ENCODE measurements at regions not wholly inside any gene's neighbourhood (a gene's known extent, or its start where the extent isn't known, plus 50 kb on each side); places are given as distances from the start of the nearest gene placed in this dataset.

DNA sequence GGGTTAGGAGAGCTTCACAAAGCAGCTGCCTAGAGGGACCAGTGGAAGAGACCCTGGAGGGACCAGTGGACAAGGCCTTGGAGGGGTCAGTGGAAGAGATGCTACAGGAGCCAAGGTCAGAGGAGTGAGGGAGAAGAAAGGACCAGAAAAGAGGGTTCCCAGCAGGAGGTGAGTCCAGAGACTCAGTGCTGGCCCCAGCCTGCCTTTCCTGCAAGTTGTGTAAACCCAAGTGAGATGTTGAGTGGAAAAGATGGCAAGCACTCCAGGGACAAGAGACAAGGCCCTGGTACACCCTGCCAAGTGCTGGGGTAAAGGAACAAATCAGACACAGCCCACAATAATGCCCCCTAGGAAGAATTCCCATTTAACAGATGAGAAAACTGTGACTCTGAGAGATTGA is 94.4 kb downstream of the TTC32 start:
- TF ChIP-seq CTCF (IDR thresholded peaks at IDR 0.05) = no peak
- TF ChIP-seq POLR2A (IDR thresholded peaks at IDR 0.05) = no peak
